ENCODE measurements at regions not wholly inside any gene's neighbourhood (a gene's known extent, or its start where the extent isn't known, plus 50 kb on each side); places are given as distances from the start of the nearest gene placed in this dataset.

DNA sequence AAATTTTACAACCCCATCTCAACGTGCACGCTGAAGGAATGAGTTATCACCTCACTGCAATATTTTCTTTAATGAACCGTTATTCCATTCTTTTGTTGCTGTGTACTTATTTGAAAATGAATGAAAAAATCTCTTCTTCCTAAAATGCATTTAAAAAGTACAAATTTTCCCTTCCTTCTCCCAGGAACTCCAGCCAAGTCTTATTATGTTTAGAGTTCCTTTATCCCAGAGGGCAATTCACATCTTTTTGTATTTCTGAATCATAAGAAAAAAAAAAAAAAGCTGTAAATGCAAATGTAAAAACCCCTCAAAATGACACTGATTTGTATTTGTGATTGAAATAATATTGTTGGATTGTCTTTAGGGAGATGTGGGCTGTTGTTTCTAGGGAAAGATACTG lies 2194.3 kb upstream of the CELF4 start:
- DNase-seq = no peak

DNA sequence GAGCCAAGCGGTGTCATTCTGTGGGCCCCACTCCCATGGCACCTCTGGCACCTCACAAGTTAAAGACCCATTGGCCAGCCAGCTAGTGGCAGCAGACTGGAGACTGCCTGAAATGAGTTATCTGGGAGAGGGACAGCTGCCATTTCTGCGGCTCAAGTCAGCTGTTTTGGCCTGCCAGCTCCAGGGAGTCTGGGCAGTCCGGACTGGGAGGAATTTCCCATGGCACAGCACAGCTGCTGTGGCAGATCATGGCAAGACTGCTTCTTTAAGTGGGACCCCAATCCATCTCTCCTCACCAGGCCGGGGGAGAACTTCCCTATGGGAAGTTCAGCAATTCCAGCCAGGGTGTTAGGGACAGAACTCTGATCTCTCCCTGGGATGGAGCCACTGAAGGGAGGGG lies 2187.6 kb upstream of the CELF4 start:
- no peak for DNase-seq

DNA sequence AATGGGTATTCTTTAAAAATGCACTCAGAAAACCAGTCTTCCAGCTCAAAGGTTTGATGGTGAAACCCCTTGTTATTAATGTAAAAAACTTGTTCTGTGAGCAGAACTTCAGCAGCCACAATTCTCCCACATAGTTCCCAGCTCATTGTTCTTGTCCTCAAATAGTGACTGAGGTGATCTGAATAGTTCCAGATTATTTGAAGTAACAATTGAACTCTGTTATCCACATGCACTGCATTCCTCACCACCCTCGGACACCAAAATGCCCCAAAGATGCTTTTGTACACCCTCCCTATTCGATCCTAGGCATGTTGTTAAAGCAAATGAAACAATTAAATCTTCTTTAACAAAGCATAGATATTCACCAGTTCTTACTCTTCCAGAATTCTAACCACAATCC lies 2186.8 kb upstream of the CELF4 start:
- DNase-seq = no peak

DNA sequence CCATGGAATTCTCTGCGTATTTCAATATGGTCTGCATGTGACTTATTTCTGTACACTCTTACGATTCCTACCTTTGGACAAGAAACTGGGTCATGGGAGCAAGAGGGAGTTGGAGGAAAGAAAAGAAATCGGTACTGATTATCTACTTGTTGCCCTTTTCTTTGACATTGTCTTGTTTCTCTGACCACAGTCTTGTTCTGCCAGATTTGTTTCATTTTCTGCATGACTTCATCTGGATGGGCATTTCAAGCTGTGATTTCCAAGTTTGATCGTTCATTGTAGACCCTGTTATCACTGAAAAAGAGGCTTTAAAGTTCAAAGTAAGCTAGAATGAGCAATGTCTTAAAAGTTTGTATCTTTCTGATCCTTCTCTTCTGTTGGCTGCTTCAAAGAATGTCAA lies 2186.3 kb upstream of the CELF4 start:
- DNase-seq = no peak

DNA sequence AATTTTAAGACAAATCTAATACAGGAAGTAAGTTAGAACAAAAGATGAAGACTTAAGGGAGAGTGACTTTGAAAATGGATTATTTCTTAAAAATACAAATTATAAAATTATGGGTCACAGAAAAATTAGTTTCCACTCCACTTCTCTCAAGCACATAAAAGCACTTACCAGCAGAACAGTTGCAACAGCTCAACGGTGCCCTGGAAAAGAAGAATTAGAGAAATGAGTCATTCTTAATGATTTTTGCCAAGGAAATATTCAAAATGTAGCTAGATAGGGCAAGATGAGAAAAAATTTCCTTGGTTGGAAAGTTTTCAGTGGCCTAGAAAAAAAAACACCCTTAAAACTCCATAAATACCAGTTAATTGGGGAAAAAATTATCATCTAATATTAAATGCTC lies 2185.6 kb upstream of the CELF4 start:
- no peak for DNase-seq

DNA sequence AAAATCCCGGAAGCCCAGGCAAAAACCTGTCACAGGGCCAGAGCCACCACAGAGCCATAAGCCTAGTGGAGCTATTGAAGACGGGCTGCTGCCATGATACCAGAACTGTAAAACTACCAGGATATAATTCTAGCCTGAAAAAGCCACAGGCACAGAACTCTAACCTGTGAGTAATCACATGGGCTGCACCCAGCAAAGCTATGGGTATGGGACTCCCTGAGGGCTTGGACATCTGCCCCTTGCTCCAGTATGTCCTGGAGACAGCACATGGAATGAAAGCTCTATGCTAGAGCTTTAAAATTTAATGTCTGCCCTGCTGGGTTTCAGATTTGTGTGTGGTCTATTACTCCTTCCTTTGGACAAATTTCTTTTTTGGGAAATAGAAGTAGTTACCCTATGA lies 2183.6 kb upstream of the CELF4 start:
- no peak for DNase-seq

DNA sequence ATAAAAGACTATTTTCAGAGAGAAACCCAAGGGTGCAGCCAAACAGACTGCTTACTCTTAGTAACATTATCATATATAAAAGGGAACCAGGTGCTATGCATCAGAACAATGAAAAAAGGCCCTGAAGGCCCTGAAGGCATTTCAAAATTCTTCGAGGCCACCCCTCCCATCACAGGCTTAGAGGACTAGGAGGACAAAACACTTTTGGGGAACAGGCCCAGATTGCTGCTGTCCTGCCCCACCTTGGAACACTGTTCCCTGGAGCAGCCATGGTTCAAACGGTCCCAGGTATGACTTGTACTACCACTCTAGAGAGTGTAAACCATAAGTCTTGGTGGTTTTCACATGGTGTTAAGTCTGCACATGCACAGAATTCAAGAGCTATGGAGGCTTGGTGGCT lies 2183.1 kb upstream of the CELF4 start:
- no peak for DNase-seq

DNA sequence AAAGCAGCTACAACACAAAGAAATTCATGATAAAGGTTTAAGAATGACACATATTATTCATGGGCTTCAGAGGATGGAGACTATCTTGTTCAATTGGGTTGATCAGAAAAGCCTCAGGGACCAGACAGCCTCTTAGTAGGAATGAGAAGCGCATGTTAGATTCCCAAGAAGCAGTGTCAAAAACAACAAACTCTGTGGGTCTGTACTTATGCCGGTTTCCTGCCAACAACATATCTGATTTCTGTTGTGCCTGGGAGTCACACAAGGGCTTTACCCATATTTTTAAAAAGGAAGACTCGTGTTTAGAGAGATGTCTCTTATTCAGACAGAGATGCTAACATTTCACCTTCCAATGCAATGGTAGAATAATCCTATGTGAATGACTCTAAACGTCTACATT lies 2180.6 kb upstream of the CELF4 start:
- DNase-seq = no peak

DNA sequence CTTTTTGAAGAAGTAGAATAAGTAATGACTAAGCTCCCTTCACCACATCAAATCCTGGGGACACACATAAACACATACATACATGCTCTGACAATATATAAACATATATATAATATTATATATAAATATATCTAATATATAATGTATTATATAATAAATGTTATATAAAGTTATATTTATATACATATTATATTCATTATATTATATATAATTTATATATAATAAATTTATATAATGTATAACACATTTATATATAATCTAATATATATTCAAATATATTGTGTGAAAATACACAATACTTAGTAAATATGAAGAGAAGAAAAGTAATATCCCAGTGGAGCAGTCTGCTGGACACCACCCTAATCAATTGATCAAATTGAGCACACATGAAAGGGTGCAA lies 2177.9 kb upstream of the CELF4 start:
- no peak for DNase-seq

DNA sequence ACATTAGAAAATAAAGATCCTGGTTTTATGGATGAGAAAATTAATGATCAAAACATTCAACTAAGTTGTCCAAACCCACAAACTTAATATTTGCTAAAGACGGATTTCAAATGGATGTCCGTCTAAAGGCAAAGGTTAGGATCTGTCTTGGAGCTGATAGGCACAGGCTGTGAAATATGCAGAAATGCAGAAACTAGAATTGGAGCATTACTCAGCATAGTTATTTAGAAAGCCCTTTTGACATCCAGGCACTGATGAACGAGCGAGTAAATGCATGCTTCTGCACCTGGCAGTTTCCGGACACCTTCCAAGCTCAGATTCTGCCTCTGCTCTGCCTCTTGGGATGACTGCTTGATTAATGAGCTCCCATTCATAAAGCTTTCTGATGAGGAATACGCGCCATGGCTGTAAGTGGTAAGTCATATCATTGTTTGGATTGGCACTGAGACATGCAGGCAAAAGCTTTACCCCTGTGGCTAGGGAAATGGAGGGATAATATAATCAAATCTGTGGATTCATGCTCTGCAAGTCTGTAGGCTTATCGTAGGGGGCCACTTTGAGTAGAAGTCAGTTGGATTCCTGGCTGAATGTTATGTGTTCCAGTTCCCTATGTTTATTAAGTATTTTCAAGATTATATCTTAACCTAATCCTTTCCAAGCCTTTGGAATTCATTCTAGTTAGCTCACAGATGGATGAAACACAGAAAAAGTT lies 2176.3 kb upstream of the CELF4 start:
- no peak for DNase-seq

DNA sequence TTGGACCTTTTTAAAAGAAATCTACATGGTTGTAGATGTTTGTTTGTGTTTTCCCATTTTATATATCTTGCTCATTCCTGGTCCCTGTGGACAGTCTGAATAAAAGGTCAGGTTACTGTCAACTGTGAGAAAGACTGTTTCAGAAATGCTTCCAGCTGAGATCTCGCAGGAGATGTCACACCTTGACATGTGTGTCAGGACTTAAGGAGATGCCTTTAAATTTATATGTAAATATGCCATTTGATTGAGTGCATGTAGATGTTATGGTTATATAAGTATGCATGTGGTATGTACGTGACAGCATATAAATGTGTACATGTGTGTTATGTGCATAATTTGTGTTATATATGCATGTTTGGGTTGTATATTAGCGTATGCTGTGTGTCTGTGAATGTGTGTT lies 2172.3 kb upstream of the CELF4 start:
- no peak for DNase-seq

DNA sequence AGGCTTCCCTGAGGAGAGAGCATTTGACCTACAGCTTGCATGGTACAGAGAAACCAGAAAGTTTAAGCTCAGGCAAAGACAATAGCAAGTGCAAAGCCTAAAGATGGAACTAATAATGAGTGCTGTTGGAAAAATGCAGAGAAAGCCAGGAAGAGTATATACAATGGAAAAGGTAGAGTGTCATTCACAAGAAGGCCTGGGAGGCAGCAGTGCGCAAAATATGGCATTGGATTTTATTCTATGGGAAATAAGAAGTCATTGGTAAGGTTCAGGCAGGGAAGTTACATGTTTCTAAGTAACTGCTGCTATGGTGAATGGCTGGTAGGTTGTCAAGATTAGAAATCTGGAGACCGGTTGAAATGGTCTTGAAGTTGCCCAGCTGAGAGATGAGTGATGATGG lies 2167.3 kb upstream of the CELF4 start:
- no peak for DNase-seq

DNA sequence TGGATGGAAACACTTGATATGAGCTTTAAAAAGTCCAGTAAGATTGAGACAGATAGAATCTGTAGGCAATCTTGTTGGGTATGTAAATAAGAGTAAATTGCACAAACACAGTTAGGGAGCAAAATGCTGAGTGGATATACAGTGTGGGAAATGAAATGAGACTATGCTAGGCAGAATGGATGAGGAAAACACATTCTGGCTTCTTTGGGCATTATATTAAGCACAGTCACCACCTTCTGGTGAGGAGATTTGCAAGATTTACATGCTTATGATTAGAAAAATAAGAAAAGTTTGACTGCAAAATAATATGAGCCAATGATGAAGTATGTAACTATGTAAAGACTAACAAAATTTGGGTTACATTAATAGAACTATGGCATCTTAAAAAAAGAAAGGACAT lies 2165.0 kb upstream of the CELF4 start:
- no peak for DNase-seq

DNA sequence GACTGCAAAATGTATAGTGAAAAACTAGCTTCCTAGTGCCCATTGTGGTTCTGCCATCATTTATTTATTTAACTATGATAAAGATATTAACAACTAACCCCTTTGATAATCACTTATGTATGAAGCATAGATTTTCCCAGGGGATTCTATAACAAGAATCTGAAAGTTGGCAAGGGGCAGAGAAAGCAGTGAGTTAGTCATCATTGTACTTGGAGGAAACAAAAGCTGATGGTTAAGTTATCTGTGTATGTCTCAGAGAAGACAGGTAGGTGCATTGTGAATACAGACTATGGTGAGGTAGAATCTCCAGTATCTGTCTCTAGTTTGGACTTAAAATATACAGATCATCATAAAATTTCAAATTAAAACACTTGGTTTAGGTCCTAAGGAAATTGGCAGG lies 2159.1 kb upstream of the CELF4 start:
- DNase-seq = no peak

DNA sequence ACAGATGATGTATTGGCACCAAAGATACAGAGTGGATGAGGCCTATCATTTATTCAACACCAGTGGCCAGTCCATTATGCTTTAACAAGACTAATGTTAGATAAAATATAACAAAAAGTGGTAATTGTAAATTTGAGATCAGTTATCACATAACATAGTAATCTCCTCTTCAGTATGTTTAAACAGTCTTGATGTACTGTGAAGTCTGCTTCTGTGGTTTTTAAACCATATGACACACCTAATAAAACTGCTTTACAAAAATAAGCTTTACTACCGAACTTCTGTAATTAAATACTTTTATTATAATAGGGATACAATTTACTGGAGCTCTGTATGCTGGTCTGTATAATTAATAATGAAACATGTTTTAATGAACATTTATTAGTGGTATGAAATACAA lies 2156.1 kb upstream of the CELF4 start:
- no peak for DNase-seq

DNA sequence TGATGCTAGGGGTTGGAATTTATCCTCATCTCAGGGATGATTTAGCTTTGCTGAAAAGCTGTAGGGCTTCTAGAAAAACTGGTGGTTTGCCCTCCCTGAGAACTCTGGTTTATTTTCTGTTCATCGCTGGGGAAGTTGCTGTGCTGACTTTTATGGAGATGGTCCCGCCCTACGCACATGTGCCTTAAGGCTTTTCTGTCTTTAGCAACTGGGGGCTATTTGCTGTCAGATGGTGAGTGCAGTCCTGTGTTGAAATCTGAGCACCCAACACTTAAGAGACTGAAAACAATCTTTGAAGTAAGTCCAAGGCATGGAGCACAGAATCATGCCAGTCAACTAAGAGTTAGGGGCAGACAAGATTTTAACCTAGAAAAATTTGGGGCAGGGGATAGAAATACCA lies 2148.4 kb upstream of the CELF4 start:
- no peak for DNase-seq

DNA sequence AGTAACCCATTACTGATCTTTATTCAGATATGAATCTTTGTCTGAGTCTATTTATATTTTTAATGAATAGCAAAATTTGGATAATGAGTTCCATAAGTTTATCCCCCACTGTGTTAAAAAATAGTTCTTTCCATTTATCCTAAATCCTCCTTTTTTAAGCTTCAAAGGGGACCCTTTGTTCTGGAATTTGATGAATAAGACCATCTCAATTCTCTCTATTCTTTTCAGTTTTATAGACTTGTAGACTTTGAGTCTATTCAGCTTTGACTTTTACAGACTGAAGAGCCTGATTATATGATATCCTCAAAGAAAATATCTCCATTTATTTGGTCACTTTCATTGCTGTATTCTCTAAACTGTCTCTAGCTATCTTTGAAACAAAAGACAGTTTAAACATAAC lies 2146.1 kb upstream of the CELF4 start:
- no peak for DNase-seq

DNA sequence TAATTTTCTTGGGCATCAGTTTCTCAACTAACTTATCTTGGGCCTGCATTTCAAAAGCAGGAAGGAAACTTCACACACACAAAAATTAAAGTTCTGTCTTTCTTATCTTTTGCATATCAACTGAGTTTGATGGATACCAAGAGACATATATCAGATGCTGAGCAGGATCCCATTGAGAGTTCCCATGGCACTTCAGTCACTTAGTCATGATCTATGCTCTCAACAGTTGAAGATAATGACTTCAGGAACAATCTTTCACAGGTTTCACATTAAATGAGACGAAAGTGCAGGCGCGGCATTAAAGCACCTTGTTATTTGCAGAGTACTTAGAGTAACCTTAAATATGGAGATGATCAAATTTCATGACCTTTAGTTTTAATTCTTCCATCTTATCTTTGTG lies 2139.8 kb upstream of the CELF4 start:
- DNase-seq = no peak

DNA sequence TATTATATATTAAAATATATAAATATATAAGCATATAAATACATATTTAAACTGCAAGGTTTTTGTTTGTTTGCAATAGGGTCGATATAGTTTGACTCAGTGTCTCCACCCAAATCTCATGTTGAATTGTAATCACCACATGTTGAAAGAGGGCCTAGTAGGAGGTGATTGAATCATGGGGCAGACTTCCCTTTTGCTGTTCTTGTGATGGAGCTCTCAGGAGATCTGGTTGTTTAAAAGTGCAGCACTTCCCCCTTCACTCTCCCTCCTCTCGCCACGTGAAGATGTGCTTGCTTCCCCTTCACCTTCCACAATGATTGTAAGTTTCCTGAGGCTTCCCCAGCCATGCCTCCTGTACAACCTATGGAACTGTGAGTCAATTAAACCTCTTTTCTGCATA lies 2137.3 kb upstream of the CELF4 start:
- DNase-seq = no peak

DNA sequence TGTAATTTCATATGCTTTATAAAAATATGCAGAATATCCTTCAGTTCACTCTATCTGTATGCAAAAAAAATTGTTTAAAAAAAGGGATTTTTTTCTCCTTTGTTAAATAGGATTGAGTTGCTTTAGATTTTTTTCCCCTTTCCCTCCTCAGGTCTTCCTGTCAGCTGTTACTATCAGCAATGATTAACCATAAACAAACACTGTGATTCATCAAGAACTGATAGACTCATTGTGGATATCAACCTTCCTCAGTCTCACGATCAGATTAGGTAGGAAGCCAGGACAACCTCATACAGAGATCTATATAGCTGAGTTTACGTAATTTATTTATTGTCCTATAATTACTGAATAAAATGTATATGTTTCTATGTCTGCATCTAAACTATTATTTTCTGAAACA lies 2136.2 kb upstream of the CELF4 start:
- DNase-seq = no peak

DNA sequence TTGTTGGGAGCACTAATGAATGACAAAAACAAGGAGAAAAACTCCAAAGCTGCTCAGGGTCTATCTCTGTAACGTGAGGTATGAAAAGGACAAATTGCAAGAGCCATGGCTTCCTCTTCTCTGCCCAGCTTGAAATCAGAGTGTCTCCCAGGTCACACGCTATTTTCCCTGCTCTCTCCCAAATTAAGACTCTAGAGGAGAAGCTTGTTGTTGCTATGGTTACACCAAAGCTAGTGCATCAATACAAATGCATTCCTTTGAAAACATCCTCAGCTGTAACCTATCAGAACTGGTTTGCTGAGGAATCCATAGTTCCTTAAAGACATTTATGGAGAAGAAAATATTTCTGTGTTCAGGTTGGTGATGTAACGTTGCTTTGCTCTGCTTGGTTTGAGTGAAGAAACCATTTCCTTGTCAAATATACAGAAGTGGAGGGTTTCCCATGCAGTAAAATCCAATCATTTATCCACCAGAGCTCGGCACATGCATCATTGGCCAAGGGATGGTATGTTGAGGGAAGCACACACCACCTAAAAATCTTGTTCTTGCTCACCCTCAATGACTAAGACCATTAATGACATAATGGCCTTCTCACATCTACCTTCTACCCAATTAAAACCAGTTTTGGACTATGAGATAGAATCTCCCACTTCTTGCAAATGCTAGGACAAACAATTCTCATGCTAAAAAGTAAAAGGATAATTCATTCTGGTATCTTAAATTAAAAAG lies 2135.6 kb upstream of the CELF4 start:
- DNase-seq = no peak

DNA sequence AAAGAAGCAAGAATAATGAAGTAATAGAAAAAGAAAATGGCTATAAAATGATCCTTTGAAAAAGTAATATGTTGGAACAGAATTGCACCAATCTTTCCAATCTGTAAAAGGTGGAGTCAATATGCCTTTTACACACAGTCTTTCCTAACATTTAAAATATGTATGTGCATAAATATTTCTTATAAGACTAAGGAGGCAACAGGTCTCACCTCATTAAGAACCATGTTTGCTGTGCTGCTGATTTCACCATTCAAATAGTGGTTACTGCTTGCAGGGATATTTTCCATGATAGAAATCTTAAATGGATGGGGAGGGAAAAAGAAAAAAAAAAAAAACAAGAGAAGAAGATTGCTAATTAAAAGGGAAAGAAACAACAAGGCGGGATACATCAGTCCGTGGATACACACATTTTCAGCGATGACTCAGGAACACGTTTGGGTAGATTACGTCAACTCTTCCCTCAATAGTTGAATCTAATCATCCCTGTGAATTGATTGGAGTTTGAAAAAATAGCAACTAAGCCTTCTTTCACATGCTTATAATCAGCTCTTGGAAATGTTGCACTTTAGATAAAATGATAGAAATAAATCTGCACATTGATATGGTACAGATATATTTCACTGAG lies 2133.9 kb upstream of the CELF4 start:
- no peak for DNase-seq

DNA sequence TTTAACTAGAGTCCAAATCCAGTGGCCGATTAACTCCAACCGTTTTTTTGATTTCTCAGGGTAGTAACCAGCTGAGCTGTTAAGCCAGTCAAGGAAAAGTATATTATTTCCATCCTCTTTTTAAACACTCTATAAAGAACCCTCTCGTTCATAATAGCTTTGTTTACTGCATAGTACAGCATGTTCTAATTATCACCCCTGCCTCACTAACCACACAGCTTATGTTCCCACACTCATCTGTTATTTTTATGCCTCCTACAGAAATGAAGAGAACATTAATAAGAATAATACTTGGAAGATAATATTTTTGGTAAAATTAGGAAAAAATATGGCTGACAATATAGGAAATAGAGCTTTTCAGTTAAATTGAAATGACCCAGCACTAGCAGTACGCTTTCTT lies 2132.8 kb upstream of the CELF4 start:
- no peak for DNase-seq

DNA sequence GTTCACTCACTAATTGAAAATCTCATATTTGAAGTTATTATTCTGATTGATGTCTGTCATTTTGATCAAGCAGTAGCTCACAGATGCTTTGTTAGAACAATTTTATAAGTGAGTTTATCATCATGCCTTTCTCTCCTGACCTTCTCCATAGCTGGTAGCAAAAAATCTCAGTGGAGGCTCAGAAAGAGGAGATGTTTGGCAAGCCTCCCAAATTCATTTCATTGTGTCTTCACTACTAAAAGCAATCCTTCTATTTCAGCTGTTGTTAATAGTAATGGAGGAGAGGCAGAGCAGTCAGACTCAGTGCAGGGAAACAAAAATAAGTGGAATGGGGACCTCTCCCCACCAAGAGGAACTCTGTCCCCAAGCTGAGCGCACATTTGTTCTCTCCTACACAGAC lies 2127.8 kb upstream of the CELF4 start:
- DNase-seq = no peak
